Right lobe of liver (tissue), 6 donors: ENCODE measurements at regions not wholly inside any gene's neighbourhood (a gene's known extent, or its start where the extent isn't known, plus 50 kb on each side); places are given as distances from the start of the nearest gene placed in this dataset.

Experiments
- ATAC-seq, 4 donors: fragments of 200-7000 bp; cut with Tn5 transposase; one replicate each; pipeline ENCODE4 v1.9.1; 2020; ENCODE audit warnings: mild to moderate bottlenecking in 4 of 4, moderate library complexity in 4 of 4
- DNase-seq, 3 donors: peaks; one replicate each; pipeline ENCODE4 v3.0.0-alpha.2; 2020
- H3K27ac ChIP-seq, 3 donors: fragments of 200-600 bp; one replicate each; pipeline ENCODE4 v1.8.0; 2022
- H3K27me3 ChIP-seq, 2 donors: fragments of 200-600 bp; one replicate each; pipeline ENCODE4 v1.8.0; 2022
- H3K36me3 ChIP-seq, 4 donors: fragments of 200-600 bp; sonication (generic) in 1 of 4; one replicate each; pipeline versions ENCODE4 v1.5.1 to v1.8.0; 2017 to 2022; ENCODE audit warnings: control low read depth in 1 of 4
- H3K4me1 ChIP-seq, 4 donors: fragments of 200-600 bp; sonication (generic) in 1 of 4; one replicate each; pipeline versions ENCODE4 v1.5.1 to v1.8.0; 2017 to 2022; ENCODE audit warnings: control low read depth in 1 of 4
- H3K4me3 ChIP-seq, 3 donors: fragments of 200-600 bp; one replicate each; pipeline ENCODE4 v1.8.0; 2022
- H3K9me3 ChIP-seq, 4 donors: fragments of 200-600 bp; sonication (generic) in 1 of 4; one replicate each; pipeline versions ENCODE4 v1.5.1 to v1.8.0; 2017 to 2022; ENCODE audit warnings: control low read depth in 1 of 4
- CTCF ChIP-seq, 4 donors: fragments of 200-600 bp in 3 of 4; fragments of 450-650 bp in 1 of 4; IDR thresholded peaks; one replicate each; pipeline versions ENCODE4 v1.5.1 to v1.8.0; 2016 to 2022; ENCODE audit warnings: antibody characterized with exemption in 4 of 4, mild to moderate bottlenecking in 2 of 4
- POLR2A ChIP-seq: fragments of 450-650 bp; IDR thresholded peaks from one replicate; pipeline ENCODE4 v1.6.1; 2017; ENCODE audit warnings: antibody characterized with exemption, mild to moderate bottlenecking
- WGBS: methylation state at CpG from one replicate; pipeline ENCODE4 v1.1.6; 2018; ENCODE audit warnings: low coverage, low lambda C conversion rate; ENCODE audit not compliant: insufficient coverage; ENCODE audit errors: missing lambda C conversion rate; 5-methylcytosine and 5-hydroxymethylcytosine counted together
- intact Hi-C, 2 donors: fragments of 100-400 bp; cut with DNase I; formaldehyde crosslinking; loops; one replicate each; pipeline versions ENCODE4 v1.11.2 to v1.14.1; 2022
- donor health status: DM: no; HTN: yes; CAD: no.
- donor health status: DM: no; HTN: no; CAD: no.
- donor health status: DM: no; HTN: no; CAD: no.
- donor health status: DM: no; HTN: yes; CAD: no.
- donor health status: DM: no; HTN: yes; CAD: no.

GRCh38 chrX:120794525-120794975 is 81.1 kb downstream of the CT47B1 start:
- Histone ChIP-seq H3K4me1 (no peaks in the 10 kb centered on the region), H3K4me3 (no peak overlapping the region), H3K36me3 (no peaks in the 10 kb centered on the region), H3K27ac (no peak overlapping the region), H3K9me3 (no peaks in the 10 kb centered on the region), H3K27me3 (no peaks in the 10 kb centered on the region)
- intact Hi-C loops: no loop called here
- WGBS: 29% methylated on average over 2 of the region's 2 CpGs
- TF ChIP-seq CTCF (IDR thresholded peaks at IDR 0.05): no peak
- TF ChIP-seq POLR2A: no peak
- DNase-seq (no peak), ATAC-seq (no peak)

- intact Hi-C loops: no loop called here
- ATAC-seq (no peak), DNase-seq (no peak)
- no peaks in the 10 kb centered on the region for H3K27me3 ChIP-seq
- no peak overlapping the region for H3K4me3 ChIP-seq
- no peaks in the 10 kb centered on the region for H3K9me3 ChIP-seq
- TF ChIP-seq POLR2A (no peak), CTCF (IDR thresholded peaks at IDR 0.05) (no peak)
- no peaks in the 10 kb centered on the region for H3K4me1 ChIP-seq
- no peaks in the 10 kb centered on the region for H3K36me3 ChIP-seq
- no peak overlapping the region for H3K27ac ChIP-seq
Observed at GRCh38 chrX:120793098-120793497, 82.6 kb downstream of the CT47B1 start.

- Histone ChIP-seq H3K27ac (no peak overlapping the region), H3K4me1 (no peaks in the 10 kb centered on the region), H3K9me3 (no peaks in the 10 kb centered on the region), H3K27me3 (no peaks in the 10 kb centered on the region), H3K36me3 (no peaks in the 10 kb centered on the region), H3K4me3 (no peak overlapping the region)
- WGBS: 38% methylated on average over 1 of the region's 2 CpGs
- intact Hi-C loops: no loop called here
- TF ChIP-seq CTCF (IDR thresholded peaks at IDR 0.05): no peak
- no peak for TF ChIP-seq POLR2A
- ATAC-seq: no peak
- DNase-seq: no peak
Observed at GRCh38 chrX:120791013-120791643, 84.5 kb downstream of the CT47B1 start.

GRCh38 chrX:120790552-120790951 is 85.1 kb downstream of the CT47B1 start:
- TF ChIP-seq CTCF (IDR thresholded peaks at IDR 0.05) (no peak), POLR2A (no peak)
- H3K4me1 ChIP-seq: no peaks in the 10 kb centered on the region
- WGBS: 29% methylated on average over 4 of the region's 4 CpGs
- H3K27ac ChIP-seq: no peak overlapping the region
- no peak for ATAC-seq
- no peaks in the 10 kb centered on the region for H3K36me3 ChIP-seq
- intact Hi-C loops: no loop called here
- no peak for DNase-seq
- no peaks in the 10 kb centered on the region for H3K27me3 ChIP-seq
- H3K4me3 ChIP-seq: no peak overlapping the region
- H3K9me3 ChIP-seq: no peaks in the 10 kb centered on the region

- DNase-seq (no peak), ATAC-seq (peak; percentile 80 to 93 (median 89))
- TF ChIP-seq CTCF (IDR thresholded peaks at IDR 0.05) (peak; percentile 83 to 89 (median 88)), POLR2A (no peak)
- Histone ChIP-seq H3K27ac (no peak overlapping the region), H3K4me3 (no peak overlapping the region), H3K36me3 (no peaks in the 10 kb centered on the region), H3K4me1 (no peaks in the 10 kb centered on the region), H3K9me3 (no peaks in the 10 kb centered on the region), H3K27me3 (no peaks in the 10 kb centered on the region)
- intact Hi-C loops: no loop called here
- whole genome bisulfite sequencing: 0% methylated on average over 5 of the region's 5 CpGs
Observed at GRCh38 chrX:120790118-120790517, 85.5 kb downstream of the CT47B1 start.
